GM12875 (cell line): ENCODE measurements at regions not wholly inside any gene's neighbourhood (a gene's known extent, or its start where the extent isn't known, plus 50 kb on each side); places are given as distances from the start of the nearest gene placed in this dataset.

Experiments
- H3K4me3 ChIP-seq: one replicate; pipeline ENCODE4 v1.5.1; 2011; ENCODE audit warnings: low read depth, low read length, control low read depth
- CTCF ChIP-seq: IDR thresholded peaks from 2 replicates; pipeline ENCODE4 v1.5.1; 2011; ENCODE audit warnings: low read depth, mild to moderate bottlenecking, control low read depth, inconsistent platforms, low read length, moderate library complexity, borderline replicate concordance; ENCODE audit not compliant: insufficient read depth

GRCh38 chr5:126335886-126336285 is 87.3 kb upstream of the GRAMD2B start:
- no peak for TF ChIP-seq CTCF

GRCh38 chr5:126338635-126339034 is 84.6 kb upstream of the GRAMD2B start:
- no peak overlapping the region for H3K4me3 ChIP-seq
- TF ChIP-seq CTCF: no peak

More at GRCh38 chr5:126335886-126336285, 87.3 kb upstream of the GRAMD2B start:
- no peak overlapping the region for H3K4me3 ChIP-seq

GRCh38 chr5:126339215-126339805 is 83.9 kb upstream of the GRAMD2B start:
- peak; percentile 48; the same call in 1 of the 2 replicates for TF ChIP-seq CTCF
- no peak overlapping the region for H3K4me3 ChIP-seq

GRCh38 chr5:126341906-126342630 is 81.1 kb upstream of the GRAMD2B start:
- TF ChIP-seq CTCF: no peak

GRCh38 chr5:126348855-126349635 is 74.2 kb upstream of the GRAMD2B start:
- TF ChIP-seq CTCF: no peak
- no peak overlapping the region for H3K4me3 ChIP-seq

More at GRCh38 chr5:126341906-126342630, 81.1 kb upstream of the GRAMD2B start:
- H3K4me3 ChIP-seq: no peak overlapping the region

GRCh38 chr5:126351153-126351552 is 72.1 kb upstream of the GRAMD2B start:
- no peak for TF ChIP-seq CTCF
- H3K4me3 ChIP-seq: no peak overlapping the region
